ENCODE measurements at regions not wholly inside any gene's neighbourhood (a gene's known extent, or its start where the extent isn't known, plus 50 kb on each side); places are given as distances from the start of the nearest gene placed in this dataset.

DNA sequence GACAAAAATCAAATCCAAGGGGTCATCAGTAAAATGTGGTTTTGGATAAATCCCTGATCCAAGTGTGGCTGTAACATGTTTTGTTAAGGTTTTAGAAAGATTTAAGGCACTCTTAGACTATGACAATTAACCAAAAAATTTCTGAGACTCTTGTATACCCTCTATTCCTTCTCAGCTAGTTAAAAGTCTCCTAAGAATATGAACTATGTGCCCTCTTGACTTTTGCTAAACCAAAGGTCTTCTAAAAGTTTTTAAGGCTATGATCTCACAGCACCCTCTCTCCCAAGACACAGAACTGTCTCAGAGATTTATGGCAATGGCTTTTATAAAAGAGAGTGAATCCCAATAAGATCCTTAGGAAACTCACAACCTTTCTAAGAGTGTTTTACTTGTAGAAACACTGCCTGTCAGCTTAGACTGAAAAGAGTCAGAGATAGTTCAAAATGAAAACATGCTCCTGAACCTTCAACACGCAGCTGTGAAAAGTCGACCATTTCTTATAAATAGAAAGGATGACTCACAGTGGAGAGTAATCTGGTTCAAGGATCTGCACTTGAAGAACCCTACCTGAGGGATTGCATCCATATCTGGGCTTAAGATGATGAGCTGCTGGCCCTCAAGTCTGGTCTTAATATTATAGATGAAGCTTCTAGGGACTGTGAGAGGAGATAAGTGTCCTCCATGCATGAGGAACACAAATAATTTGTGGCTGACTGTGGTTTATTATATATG lies 388.4 kb upstream of the GJE1 start:
- no peaks in the 10 kb centered on the region for H3K27me3 ChIP-seq (ENCODE audit: insufficient read depth, insufficient read length)
- H3K9ac ChIP-seq (ENCODE audit: insufficient read length, low read depth), result no peak overlapping the region
- no peaks in the 10 kb centered on the region for H3K9me3 ChIP-seq (ENCODE audit: insufficient read depth, low read length)
- H3K4me3 ChIP-seq (ENCODE audit: insufficient read length, low read depth), result no peak overlapping the region
- H3K4me1 ChIP-seq (ENCODE audit: insufficient read depth, insufficient read length), result no peaks in the 10 kb centered on the region
- H3K36me3 ChIP-seq (ENCODE audit: insufficient read depth, insufficient read length, low read length), result no peaks in the 10 kb centered on the region
- DNase-seq (ENCODE audit: low read depth, low spot score), result no peak
- TF ChIP-seq YY1 (IDR thresholded peaks at IDR 0.05; ENCODE audit: insufficient read depth, insufficient read length) (no peak), ZNF274 (IDR thresholded peaks at IDR 0.05; ENCODE audit: low read depth, low read length) (no peak), SUZ12 (IDR thresholded peaks at IDR 0.05; ENCODE audit: extremely low read depth, insufficient read depth, insufficient read length) (no peak)

DNA sequence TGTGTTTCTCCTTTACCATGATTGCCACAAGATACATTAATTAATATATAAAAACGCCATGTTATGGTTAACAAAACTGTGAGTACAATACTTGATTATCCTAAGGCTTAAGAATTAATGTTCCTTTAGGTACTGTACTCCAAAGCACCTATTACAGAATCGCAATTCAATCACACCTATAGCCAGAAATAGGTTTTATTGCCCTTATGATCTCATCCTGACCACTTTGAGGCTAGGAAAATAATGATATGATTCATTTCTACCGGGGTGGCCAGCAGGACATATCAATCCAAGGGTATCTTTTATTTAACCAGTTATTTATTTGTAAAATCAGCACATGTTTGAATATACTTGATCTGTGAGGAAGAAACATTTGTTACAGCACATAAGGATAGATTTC lies 396.6 kb upstream of the GJE1 start:
- TF ChIP-seq ZNF274 (IDR thresholded peaks at IDR 0.05; ENCODE audit: low read depth, low read length) (no peak), YY1 (IDR thresholded peaks at IDR 0.05; ENCODE audit: insufficient read depth, insufficient read length) (no peak), SUZ12 (IDR thresholded peaks at IDR 0.05; ENCODE audit: extremely low read depth, insufficient read depth, insufficient read length) (no peak)
- Histone ChIP-seq H3K4me1 (ENCODE audit: insufficient read depth, insufficient read length) (no peaks in the 10 kb centered on the region), H3K9me3 (ENCODE audit: insufficient read depth, low read length) (no peaks in the 10 kb centered on the region), H3K36me3 (ENCODE audit: insufficient read depth, insufficient read length, low read length) (no peaks in the 10 kb centered on the region), H3K9ac (ENCODE audit: insufficient read length, low read depth) (no peak overlapping the region), H3K4me3 (ENCODE audit: insufficient read length, low read depth) (no peak overlapping the region), H3K27me3 (ENCODE audit: insufficient read depth, insufficient read length) (no peaks in the 10 kb centered on the region)
- DNase-seq (ENCODE audit: low read depth, low spot score), result no peak

DNA sequence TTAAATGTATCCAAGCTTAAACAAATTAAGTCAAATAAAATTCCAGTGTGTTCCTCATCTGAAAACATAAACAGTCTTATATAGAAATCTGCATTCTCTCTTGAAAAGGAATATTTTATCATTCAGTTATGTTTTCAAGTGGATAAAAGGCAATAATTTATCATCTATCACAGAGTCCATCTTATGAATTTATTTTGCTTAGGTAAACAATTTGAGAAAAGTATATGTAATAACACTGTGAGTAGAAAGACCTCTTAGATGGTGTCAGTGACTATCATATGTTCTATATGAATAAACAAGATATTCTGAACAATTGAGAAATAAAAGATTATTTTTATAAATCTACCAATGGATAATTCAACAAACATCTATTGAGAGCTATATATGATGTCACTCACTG lies 397.6 kb upstream of the GJE1 start:
- H3K36me3 ChIP-seq (ENCODE audit: insufficient read depth, insufficient read length, low read length), result no peaks in the 10 kb centered on the region
- DNase-seq (ENCODE audit: low read depth, low spot score), result no peak
- H3K9me3 ChIP-seq (ENCODE audit: insufficient read depth, low read length), result no peaks in the 10 kb centered on the region
- no peaks in the 10 kb centered on the region for H3K4me1 ChIP-seq (ENCODE audit: insufficient read depth, insufficient read length)
- H3K4me3 ChIP-seq (ENCODE audit: insufficient read length, low read depth), result no peak overlapping the region
- no peaks in the 10 kb centered on the region for H3K27me3 ChIP-seq (ENCODE audit: insufficient read depth, insufficient read length)
- no peak overlapping the region for H3K9ac ChIP-seq (ENCODE audit: insufficient read length, low read depth)
- TF ChIP-seq SUZ12 (IDR thresholded peaks at IDR 0.05; ENCODE audit: extremely low read depth, insufficient read depth, insufficient read length), result no peak
- TF ChIP-seq ZNF274 (IDR thresholded peaks at IDR 0.05; ENCODE audit: low read depth, low read length), result no peak
- no peak for TF ChIP-seq YY1 (IDR thresholded peaks at IDR 0.05; ENCODE audit: insufficient read depth, insufficient read length)

DNA sequence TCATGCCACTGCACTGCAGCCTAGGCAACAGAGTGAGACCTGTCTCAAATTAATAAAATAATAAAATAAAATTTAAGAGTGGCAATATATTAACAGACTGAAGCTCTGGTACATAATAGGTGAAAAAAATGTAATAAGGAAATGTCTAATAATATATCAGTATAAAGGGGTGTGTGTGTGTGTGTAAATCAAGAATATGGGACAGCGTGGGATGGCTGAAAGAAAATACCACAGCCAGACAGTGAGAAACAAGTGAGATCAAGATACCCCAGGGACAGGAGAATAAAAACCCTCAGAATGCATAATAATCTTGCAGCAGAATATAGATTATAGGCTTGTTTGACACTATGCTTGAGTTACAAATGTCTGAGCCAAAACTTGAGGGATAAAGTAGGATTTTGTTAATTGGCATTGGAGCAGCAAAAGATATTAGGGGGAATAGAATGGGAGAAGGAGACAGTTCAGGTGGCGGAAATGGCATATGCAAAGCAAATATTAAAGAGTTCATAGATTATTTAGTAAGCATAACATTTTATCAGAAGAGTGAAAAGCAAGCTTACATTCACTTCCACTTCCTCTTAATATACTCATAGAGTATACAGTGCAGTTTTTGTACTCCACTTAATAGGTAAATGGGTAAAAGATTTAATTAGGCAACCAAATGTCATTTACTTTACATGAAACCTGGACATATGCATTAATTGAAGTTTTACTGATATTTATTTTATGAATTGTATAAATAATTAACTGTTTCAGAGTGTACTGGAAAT lies 398.5 kb upstream of the GJE1 start:
- no peak for TF ChIP-seq SUZ12 (IDR thresholded peaks at IDR 0.05; ENCODE audit: extremely low read depth, insufficient read depth, insufficient read length)
- no peak for TF ChIP-seq ZNF274 (IDR thresholded peaks at IDR 0.05; ENCODE audit: low read depth, low read length)
- no peak for TF ChIP-seq YY1 (IDR thresholded peaks at IDR 0.05; ENCODE audit: insufficient read depth, insufficient read length)
- Histone ChIP-seq H3K36me3 (ENCODE audit: insufficient read depth, insufficient read length, low read length) (no peaks in the 10 kb centered on the region), H3K9me3 (ENCODE audit: insufficient read depth, low read length) (no peaks in the 10 kb centered on the region), H3K4me1 (ENCODE audit: insufficient read depth, insufficient read length) (no peaks in the 10 kb centered on the region), H3K27me3 (ENCODE audit: insufficient read depth, insufficient read length) (no peaks in the 10 kb centered on the region), H3K9ac (ENCODE audit: insufficient read length, low read depth) (no peak overlapping the region), H3K4me3 (ENCODE audit: insufficient read length, low read depth) (no peak overlapping the region)
- DNase-seq (ENCODE audit: low read depth, low spot score), result no peak

DNA sequence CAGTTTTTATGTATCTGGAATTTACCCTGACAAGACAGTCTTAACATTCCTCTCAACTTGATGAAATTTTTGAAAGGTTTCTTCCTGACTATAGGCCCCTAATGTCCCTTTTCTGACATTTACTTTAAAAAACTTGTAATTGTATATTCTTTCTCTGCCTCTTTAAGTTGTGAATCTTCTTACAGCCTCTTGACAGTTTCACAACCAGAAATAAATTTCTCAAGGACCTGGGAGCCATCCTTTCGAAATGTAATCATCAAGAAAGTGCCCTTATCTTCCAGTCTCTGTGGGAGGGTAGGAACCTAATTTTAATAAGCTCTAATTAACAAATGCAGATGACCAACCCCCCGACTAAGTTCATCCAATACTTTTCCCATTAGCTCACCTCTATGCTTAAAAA lies 403.6 kb upstream of the GJE1 start:
- TF ChIP-seq YY1 (IDR thresholded peaks at IDR 0.05; ENCODE audit: insufficient read depth, insufficient read length), result no peak
- TF ChIP-seq ZNF274 (IDR thresholded peaks at IDR 0.05; ENCODE audit: low read depth, low read length), result no peak
- TF ChIP-seq SUZ12 (IDR thresholded peaks at IDR 0.05; ENCODE audit: extremely low read depth, insufficient read depth, insufficient read length), result no peak
- H3K9me3 ChIP-seq (ENCODE audit: insufficient read depth, low read length), result no peaks in the 10 kb centered on the region
- H3K4me3 ChIP-seq (ENCODE audit: insufficient read length, low read depth), result no peak overlapping the region
- no peaks in the 10 kb centered on the region for H3K27me3 ChIP-seq (ENCODE audit: insufficient read depth, insufficient read length)
- H3K9ac ChIP-seq (ENCODE audit: insufficient read length, low read depth), result no peak overlapping the region
- DNase-seq (ENCODE audit: low read depth, low spot score), result no peak
- H3K36me3 ChIP-seq (ENCODE audit: insufficient read depth, insufficient read length, low read length), result no peaks in the 10 kb centered on the region
- H3K4me1 ChIP-seq (ENCODE audit: insufficient read depth, insufficient read length), result no peaks in the 10 kb centered on the region

DNA sequence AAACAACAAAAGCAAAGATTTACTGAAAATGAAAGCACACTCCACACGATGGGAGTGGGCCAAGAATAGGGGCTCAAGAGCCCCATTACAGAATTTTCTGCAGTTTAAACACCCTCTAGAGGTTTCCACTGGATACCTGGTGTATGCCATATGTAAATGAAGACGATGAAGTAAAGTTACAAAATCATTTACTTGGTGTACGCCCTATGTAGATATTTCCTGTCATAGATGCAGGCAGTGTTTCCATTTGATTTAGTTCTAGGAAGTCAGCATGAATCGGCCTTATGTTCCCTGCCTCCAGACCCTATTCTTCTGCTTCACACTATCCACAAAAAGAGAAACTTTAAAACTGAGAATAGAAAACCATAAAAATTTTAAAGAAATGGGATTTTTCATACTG lies 404.4 kb upstream of the GJE1 start:
- TF ChIP-seq SUZ12 (IDR thresholded peaks at IDR 0.05; ENCODE audit: extremely low read depth, insufficient read depth, insufficient read length), result no peak
- TF ChIP-seq ZNF274 (IDR thresholded peaks at IDR 0.05; ENCODE audit: low read depth, low read length), result no peak
- no peak for TF ChIP-seq YY1 (IDR thresholded peaks at IDR 0.05; ENCODE audit: insufficient read depth, insufficient read length)
- H3K9ac ChIP-seq (ENCODE audit: insufficient read length, low read depth), result no peak overlapping the region
- no peaks in the 10 kb centered on the region for H3K36me3 ChIP-seq (ENCODE audit: insufficient read depth, insufficient read length, low read length)
- H3K4me3 ChIP-seq (ENCODE audit: insufficient read length, low read depth), result no peak overlapping the region
- DNase-seq (ENCODE audit: low read depth, low spot score), result no peak
- no peaks in the 10 kb centered on the region for H3K9me3 ChIP-seq (ENCODE audit: insufficient read depth, low read length)
- no peaks in the 10 kb centered on the region for H3K27me3 ChIP-seq (ENCODE audit: insufficient read depth, insufficient read length)
- no peaks in the 10 kb centered on the region for H3K4me1 ChIP-seq (ENCODE audit: insufficient read depth, insufficient read length)

DNA sequence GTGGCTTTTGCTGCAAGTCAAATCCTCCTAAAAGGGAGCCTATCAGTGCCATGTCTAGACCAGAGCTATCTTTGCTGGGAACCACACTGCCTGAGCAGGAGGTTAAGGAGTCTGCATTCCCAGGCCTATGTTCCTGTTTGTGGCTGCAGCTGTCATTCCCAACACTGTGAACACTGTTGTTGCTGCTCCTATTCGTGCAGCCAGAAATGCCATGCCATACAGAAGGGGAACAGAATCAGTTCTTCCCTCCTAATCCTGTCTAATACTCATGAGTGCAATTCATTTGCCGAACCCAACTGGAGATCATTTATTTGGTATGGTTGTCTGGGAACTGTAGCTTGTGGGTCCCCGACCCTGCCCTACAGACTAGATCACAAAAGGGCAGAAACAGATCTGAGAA lies 406.5 kb upstream of the GJE1 start:
- Histone ChIP-seq H3K4me1 (ENCODE audit: insufficient read depth, insufficient read length) (no peaks in the 10 kb centered on the region), H3K9me3 (ENCODE audit: insufficient read depth, low read length) (no peaks in the 10 kb centered on the region), H3K27me3 (ENCODE audit: insufficient read depth, insufficient read length) (no peaks in the 10 kb centered on the region), H3K4me3 (ENCODE audit: insufficient read length, low read depth) (no peak overlapping the region), H3K9ac (ENCODE audit: insufficient read length, low read depth) (no peak overlapping the region), H3K36me3 (ENCODE audit: insufficient read depth, insufficient read length, low read length) (no peaks in the 10 kb centered on the region)
- DNase-seq (ENCODE audit: low read depth, low spot score), result no peak
- TF ChIP-seq ZNF274 (IDR thresholded peaks at IDR 0.05; ENCODE audit: low read depth, low read length) (no peak), YY1 (IDR thresholded peaks at IDR 0.05; ENCODE audit: insufficient read depth, insufficient read length) (no peak), SUZ12 (IDR thresholded peaks at IDR 0.05; ENCODE audit: extremely low read depth, insufficient read depth, insufficient read length) (no peak)
